ENCODE measurements at regions not wholly inside any gene's neighbourhood (a gene's known extent, or its start where the extent isn't known, plus 50 kb on each side); places are given as distances from the start of the nearest gene placed in this dataset.

DNA sequence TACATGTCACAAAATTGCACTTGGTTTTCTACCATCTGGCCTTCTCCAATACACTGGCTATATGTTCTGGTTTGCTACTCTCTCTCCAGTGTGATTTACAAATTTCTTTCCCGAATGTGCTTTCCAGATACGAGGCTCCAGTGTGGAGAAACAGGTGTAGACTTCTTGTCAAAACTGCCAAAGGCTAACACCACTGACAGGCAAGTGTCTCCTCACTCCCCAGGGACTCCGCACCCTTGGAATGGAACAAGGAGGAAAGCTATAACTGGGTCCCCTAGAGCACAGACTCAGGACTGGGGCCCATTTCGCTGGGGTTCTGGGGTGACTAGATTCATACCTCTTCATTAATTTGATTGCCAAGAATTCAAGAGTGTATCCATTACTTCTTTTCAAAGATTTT, 161.8 kb downstream of the FOXO1 start (continued):
- no peak for TF ChIP-seq MYNN (tag by site-specific recombination; IDR thresholded peaks at IDR 0.05; ENCODE audit: borderline replicate concordance)
- no peak for TF ChIP-seq ZNF488 (tag by site-specific recombination; IDR thresholded peaks at IDR 0.05)

GRCh38 chr13:40505196-40505595, 161.2 kb downstream of the FOXO1 start:
- H3K4me1 ChIP-seq (ENCODE audit: control insufficient read depth, insufficient read depth, low read length), result no peaks in the 10 kb centered on the region
- no peak overlapping the region for H3K4me3 ChIP-seq (ENCODE audit: low read depth, low read length)
- H3K36me3 ChIP-seq (ENCODE audit: control insufficient read depth in 2 of 2, insufficient read depth in 1 of 2, low read length in 2 of 2), result no peaks in the 10 kb centered on the region
- CTCF ChIA-PET, result no interaction called here
- H3K27ac ChIP-seq (ENCODE audit: extremely low read depth, low read depth, low read length), result no peak overlapping the region
- POLR2A ChIA-PET, result no interaction called here
- TF ChIP-seq ZIC2 (tag by site-specific recombination; IDR thresholded peaks at IDR 0.05), result no peak
- no peaks in the 10 kb centered on the region for H3K9me3 ChIP-seq (ENCODE audit: control insufficient read depth, insufficient read depth, low read depth, low read length)
